WTC11 (cell line): ENCODE measurements at regions not wholly inside any gene's neighbourhood (a gene's known extent, or its start where the extent isn't known, plus 50 kb on each side); places are given as distances from the start of the nearest gene placed in this dataset.

Experiments used
- CREM ChIP-seq: sonication (generic); formaldehyde crosslinking; IDR thresholded peaks from 2 replicates; pipeline ENCODE4 v1.8.1; 2022; ENCODE audit warnings: mild to moderate bottlenecking, missing genetic modification reagents, moderate library complexity
- EMX1 ChIP-seq: fragments of 250-450 bp; sonication (Bioruptor Pico); IDR thresholded peaks from 2 replicates; pipeline ENCODE4 v1.8.0; 2021; ENCODE audit warnings: mild to moderate bottlenecking
- TF ChIP-seq, protein P1 (sequence below): fragments of 200-600 bp; IDR thresholded peaks from 2 replicates; pipeline ENCODE4 v1.8.0; 2022; ENCODE audit warnings: antibody characterized with exemption
- TF ChIP-seq, protein P2 (sequence below): sonication (generic); formaldehyde crosslinking; IDR thresholded peaks from 2 replicates; pipeline ENCODE4 v1.8.1; 2023; ENCODE audit warnings: mild to moderate bottlenecking, missing genetic modification reagents, moderate library complexity

DNA sequence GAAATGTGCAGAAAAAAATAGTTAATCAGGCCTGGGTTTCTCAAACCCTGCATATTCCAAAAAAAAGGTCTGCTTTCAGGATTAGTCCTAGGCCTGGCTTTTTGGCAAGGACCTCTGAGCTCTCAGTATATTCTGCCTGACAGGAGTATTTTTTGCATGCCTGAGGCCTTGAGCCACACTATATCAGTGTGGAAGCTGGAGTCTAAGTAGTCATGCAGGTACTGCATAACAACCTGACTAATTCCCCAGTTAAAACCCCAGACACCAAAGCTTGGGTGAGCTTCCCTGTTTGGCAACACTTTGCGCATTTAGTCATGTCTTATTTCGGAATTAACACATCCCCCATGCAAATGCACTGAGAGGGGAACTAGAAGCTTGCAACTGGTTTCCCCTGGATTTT is 359.5 kb downstream of the CETN3 start:
- TF ChIP-seq, protein P1, sequence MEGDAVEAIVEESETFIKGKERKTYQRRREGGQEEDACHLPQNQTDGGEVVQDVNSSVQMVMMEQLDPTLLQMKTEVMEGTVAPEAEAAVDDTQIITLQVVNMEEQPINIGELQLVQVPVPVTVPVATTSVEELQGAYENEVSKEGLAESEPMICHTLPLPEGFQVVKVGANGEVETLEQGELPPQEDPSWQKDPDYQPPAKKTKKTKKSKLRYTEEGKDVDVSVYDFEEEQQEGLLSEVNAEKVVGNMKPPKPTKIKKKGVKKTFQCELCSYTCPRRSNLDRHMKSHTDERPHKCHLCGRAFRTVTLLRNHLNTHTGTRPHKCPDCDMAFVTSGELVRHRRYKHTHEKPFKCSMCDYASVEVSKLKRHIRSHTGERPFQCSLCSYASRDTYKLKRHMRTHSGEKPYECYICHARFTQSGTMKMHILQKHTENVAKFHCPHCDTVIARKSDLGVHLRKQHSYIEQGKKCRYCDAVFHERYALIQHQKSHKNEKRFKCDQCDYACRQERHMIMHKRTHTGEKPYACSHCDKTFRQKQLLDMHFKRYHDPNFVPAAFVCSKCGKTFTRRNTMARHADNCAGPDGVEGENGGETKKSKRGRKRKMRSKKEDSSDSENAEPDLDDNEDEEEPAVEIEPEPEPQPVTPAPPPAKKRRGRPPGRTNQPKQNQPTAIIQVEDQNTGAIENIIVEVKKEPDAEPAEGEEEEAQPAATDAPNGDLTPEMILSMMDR = no peak
- TF ChIP-seq CREM (CRISPR knock-in tag) (no peak), EMX1 (CRISPR knock-in tag) (no peak)
- TF ChIP-seq, protein P2, sequence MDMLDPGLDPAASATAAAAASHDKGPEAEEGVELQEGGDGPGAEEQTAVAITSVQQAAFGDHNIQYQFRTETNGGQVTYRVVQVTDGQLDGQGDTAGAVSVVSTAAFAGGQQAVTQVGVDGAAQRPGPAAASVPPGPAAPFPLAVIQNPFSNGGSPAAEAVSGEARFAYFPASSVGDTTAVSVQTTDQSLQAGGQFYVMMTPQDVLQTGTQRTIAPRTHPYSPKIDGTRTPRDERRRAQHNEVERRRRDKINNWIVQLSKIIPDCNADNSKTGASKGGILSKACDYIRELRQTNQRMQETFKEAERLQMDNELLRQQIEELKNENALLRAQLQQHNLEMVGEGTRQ (CRISPR knock-in tag) = no peak
